HK-2 (cell line): ENCODE measurements at regions not wholly inside any gene's neighbourhood (a gene's known extent, or its start where the extent isn't known, plus 50 kb on each side); places are given as distances from the start of the nearest gene placed in this dataset.
"Not testable (repeated sequence)": the region's sequence is repeated elsewhere in the genome, so short reads cannot be mapped to it uniquely, and the experiment has no call there.

ENCODE experiments used
- DNase-seq: peaks from one replicate; pipeline ENCODE4 v3.0.0-alpha.2; 2018; ENCODE audit not compliant: unreplicated experiment

GRCh38 chr12:85574291-85574690 is 261.9 kb downstream of the RASSF9 start:
- no peak for DNase-seq

- DNase-seq: peak; percentile 42
These were observed 260.8 kb downstream of the RASSF9 start for GRCh38 chr12:85575120-85576096.

GRCh38 chr12:85580562-85581168 is 255.5 kb downstream of the RASSF9 start:
- no peak for DNase-seq

GRCh38 chr12:85587158-85587557 is 249.1 kb downstream of the RASSF9 start:
- DNase-seq: no peak

DNA sequence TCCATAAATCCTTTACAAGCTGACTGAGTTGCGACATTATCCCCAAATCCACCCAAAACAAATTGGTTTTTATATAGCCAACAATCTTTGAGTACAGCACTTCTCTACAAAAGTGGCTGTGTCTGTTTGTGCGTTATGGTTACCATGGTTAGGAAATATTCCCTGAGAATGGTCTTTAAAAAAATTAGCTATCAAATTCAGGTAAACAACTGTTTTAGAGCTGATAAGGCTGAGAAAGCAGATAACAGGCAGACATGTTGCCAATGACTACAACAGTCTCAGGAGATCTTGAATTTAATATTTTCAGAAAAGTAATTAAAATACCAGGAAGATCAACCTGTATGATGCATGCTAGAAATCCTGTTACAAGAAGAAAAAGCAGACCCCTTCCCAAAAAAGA is 248.0 kb downstream of the RASSF9 start:
- no peak for DNase-seq

- no peak for DNase-seq
These were observed 235.4 kb downstream of the RASSF9 start for GRCh38 chr12:85600841-85601240.

GRCh38 chr12:85603556-85603955 is 232.7 kb downstream of the RASSF9 start:
- DNase-seq: no peak

GRCh38 chr12:85606455-85606854 is 229.8 kb downstream of the RASSF9 start:
- DNase-seq: no peak

- no peak for DNase-seq
These were observed 226.4 kb downstream of the RASSF9 start for GRCh38 chr12:85609778-85610177.

GRCh38 chr12:85610194-85610593 is 226.0 kb downstream of the RASSF9 start:
- no peak for DNase-seq

- DNase-seq: no peak
These were observed 220.0 kb downstream of the RASSF9 start for GRCh38 chr12:85616201-85616600.

DNA sequence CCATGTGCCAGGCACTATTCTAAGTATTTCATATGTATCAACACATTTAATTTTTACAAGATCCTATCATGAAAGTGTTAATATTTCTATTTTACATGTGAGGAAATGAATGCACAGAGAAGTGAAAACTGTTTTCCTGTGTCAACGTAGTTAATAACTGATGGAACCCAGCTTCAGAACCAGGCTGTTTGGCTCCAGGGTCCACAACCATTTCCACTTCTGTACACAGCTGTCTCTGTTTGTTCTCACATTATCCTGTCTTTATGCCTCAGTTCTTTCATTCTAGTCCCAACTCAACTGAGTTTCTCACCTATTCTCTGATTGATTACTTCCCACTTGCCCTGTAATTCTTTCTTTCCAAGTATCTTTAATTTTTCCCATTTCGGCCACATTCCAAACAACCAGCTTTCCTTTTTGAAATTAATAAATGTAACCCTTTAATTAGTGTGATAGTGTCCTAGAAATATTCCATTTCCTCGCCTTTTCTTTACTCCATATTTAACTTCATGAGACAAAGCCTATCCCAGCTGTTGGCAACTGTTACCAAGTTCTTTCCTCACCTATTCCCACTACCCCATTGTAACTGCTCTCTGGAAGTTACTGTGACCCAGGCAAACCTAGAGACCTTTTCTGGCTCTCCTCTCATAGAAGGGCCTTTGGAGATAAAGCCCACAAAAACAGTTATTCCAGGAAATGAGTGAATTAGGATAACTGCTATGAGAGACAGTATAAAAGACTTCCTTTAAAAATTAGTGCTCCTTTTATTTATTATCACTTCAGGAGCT is 218.7 kb downstream of the RASSF9 start:
- DNase-seq: no peak

GRCh38 chr12:85621041-85621440 is 215.2 kb downstream of the RASSF9 start:
- no peak for DNase-seq

DNA sequence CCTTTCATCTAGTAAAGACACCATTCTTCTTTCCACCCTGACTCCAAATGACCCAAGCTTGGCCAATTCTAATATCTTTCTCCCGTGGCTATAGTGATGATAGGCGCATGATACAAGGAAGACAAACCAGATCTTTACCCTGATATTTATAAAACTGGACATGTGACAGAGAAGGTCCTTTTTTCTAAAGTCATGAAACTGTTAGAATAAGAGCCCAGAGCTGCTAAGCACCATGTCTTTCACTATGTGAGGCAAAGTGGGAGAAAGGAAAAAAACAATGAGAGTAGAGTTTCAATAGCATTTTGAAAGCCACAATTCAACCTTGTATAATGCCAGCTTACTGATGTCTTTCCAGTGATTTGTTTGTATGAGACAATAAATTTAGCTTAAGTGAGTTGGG is 212.4 kb downstream of the RASSF9 start:
- DNase-seq: no peak

DNA sequence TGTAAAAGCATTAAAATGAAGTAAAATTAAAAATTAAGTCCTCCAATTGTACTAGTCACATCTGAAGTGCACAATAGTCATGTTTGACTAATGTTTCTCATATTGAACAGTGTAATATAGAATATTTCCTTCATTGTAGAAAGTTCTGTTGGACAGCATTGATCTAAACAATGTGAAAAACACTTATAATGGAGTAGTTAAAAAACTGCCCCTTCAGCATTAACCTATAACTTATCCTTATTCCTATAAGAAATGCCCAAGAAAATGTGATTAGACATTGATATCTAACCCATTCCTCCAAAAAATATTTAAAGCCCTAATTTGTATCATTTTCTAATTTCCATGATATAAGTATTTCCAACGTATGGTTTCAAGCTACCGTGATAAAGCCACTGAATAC is 210.7 kb downstream of the RASSF9 start:
- DNase-seq: no peak

DNA sequence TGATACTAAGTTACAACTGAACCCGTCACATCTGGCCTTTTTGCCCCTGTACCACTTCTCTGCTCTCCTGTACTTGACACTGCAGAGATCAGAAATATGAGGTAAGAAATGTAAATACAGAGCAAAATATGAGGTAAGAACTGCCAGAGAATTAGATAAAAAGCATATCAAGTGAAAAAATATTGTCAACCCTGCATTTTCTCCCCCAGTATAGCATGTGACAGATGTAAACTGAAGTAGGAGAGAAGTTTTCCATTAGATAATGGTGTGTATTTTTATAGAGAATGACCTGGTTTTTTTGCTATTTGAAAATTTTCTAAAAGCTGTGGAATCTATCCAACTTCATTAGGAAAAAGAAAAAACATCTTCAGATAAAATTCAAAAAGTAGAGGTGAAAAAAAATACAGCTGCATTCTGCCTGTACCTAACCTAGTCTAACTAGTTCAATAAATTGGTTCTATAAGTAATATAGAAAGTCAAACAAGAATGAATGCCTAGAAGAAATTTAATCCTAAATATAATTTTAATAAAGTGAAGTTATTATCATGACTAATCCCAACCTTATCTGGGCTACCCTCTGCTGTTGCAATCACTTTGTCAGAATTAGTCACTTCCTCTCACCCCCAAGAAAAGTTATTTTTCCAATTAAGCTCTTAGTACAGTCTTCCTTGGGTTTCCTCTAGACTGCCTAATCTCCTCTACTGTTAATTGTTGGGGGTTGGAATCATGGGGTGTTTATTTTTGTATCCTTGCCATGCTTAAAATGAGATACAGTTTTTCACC is 210.0 kb downstream of the RASSF9 start:
- DNase-seq: no peak

DNA sequence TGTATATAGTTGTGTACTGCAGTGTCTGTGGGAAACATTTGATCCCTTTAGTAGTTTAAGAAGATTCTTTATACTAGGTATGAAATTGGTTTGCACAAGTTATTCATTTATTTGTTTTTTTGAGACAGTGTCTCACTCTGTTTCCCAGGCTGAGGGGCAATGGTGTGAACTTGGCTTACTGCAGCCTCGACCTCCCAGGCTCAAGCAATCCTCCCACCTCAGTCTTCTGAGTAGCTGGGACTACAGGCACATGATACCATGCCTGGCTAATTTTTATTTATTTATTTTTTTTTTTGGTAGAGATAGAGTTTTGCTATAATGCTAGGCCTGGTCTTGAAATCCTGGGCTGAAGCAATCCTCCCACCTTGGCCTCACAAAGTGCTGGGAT is 209.4 kb downstream of the RASSF9 start:
- DNase-seq: no peak

DNA sequence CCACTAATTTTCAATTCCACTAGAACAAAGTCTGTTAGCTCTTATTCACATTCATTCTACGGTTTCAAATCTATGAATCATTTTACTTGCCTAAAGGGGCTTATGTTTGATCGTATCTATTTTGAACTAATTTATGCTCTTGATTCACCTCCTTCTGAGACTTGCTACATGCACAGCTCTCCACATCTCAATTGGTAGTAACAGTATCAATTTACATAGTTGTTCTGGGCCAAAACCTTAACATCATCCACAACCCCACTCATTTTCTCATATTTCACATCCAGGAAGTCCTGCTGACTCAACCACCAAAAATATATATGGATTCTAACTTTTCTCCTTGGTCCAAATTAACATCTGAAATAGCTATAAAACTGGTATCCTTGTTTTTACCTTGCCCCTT is 208.6 kb downstream of the RASSF9 start:
- no peak for DNase-seq

- not testable (repeated sequence) for DNase-seq
These were observed 207.6 kb downstream of the RASSF9 start for GRCh38 chr12:85628562-85628961.

GRCh38 chr12:85630851-85631250 is 205.4 kb downstream of the RASSF9 start:
- DNase-seq: no peak

DNA sequence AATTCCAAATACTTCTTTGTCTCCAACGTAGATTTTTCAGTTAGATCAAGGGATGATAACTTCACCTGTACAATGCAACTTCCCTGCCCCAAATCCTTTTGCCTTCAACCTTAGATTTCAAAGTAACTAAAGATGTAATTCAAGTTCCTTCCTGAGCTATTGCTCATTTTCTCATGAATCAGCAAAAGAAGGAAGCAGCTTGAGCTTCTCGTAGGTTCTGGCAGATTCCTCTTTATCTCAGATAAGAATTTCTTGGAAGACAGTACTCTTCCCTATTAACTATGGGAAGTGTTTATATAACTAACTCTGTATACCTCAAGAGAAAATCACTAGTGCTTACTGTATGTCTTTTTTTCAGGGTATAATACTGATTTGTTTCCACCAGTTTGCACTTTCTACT is 203.8 kb downstream of the RASSF9 start:
- no peak for DNase-seq

GRCh38 chr12:85633491-85633890 is 202.7 kb downstream of the RASSF9 start:
- DNase-seq: no peak
